ENCODE measurements at regions not wholly inside any gene's neighbourhood (a gene's known extent, or its start where the extent isn't known, plus 50 kb on each side); places are given as distances from the start of the nearest gene placed in this dataset.

- no peaks in the 10 kb centered on the region for H3K4me1 ChIP-seq (ENCODE audit: control insufficient read depth in 1 of 2, insufficient read depth in 2 of 2, low read length in 2 of 2)
- RAD21 ChIA-PET (ENCODE audit: low non-redundant PET in 1 of 2, low total read pairs in 2 of 2, uncharacterized antibody in 2 of 2, unreplicated experiment in 2 of 2) = no interaction called here
- no peaks in the 10 kb centered on the region for H4K20me1 ChIP-seq (ENCODE audit: insufficient read depth)
- TF ChIP-seq JUND (IDR thresholded peaks at IDR 0.05) (no peak), ZBTB33 (IDR thresholded peaks at IDR 0.05; ENCODE audit: extremely low read depth, insufficient replicate concordance, low read length) (no peak), RAD21 (IDR thresholded peaks at IDR 0.05; ENCODE audit: low read depth) (no peak), SP1 (IDR thresholded peaks at IDR 0.05; ENCODE audit: low read depth) (no peak), EZH2 (IDR thresholded peaks at IDR 0.05) (no peak), ELF1 (IDR thresholded peaks at IDR 0.05; ENCODE audit: borderline replicate concordance, low read depth) (no peak), TCF7L2 (IDR thresholded peaks at IDR 0.05; ENCODE audit: borderline replicate concordance, extremely low read depth, insufficient read depth, insufficient read length) (no peak), EZH2phosphoT487 (IDR thresholded peaks at IDR 0.05; ENCODE audit: borderline replicate concordance) (no peak), SRF (IDR thresholded peaks at IDR 0.05; ENCODE audit: low read depth) (no peak), EGR1 (IDR thresholded peaks at IDR 0.05; ENCODE audit: low read depth) (no peak), SIN3A (IDR thresholded peaks at IDR 0.05; ENCODE audit: low read depth) (no peak), MAX (IDR thresholded peaks at IDR 0.05) (no peak)
- BruUV-seq (replicated peaks) = no TSS peak
- no peak overlapping the region for H3K9ac ChIP-seq (ENCODE audit: low read length)
- ATAC-seq (no peak), DNase-seq (ENCODE audit: low read depth, low spot score) (no peak)
- no peak overlapping the region for H3K4me2 ChIP-seq (ENCODE audit: low read length)
- no peaks in the 10 kb centered on the region for H3K9me2 ChIP-seq (ENCODE audit: insufficient read depth)
- H3K27me3 ChIP-seq (ENCODE audit: insufficient read depth, low read length) = peaks cover 8% of the 10 kb centered on the region
- no peak overlapping the region for H3K4me3 ChIP-seq (replicated peaks in 1 of 2; ENCODE audit: low read depth in 1 of 2, low read length in 2 of 2)
- CTCF ChIA-PET = no interaction called here
- intact Hi-C loops (cut with micrococcal nuclease) = loop anchor here (10.0 kb wide), 1 partner anchor 55 kb away; no protein-coding TSS in a partner anchor
- H3K9me3 ChIP-seq (ENCODE audit: control insufficient read depth in 1 of 2, insufficient read depth in 1 of 2, low read depth in 1 of 2, low read length in 2 of 2) = no peaks in the 10 kb centered on the region
- no peaks in the 10 kb centered on the region for H3K36me3 ChIP-seq (ENCODE audit: control insufficient read depth in 1 of 2, insufficient read depth in 2 of 2, low read length in 2 of 2)
- no peaks in the 10 kb centered on the region for H3K79me2 ChIP-seq (ENCODE audit: insufficient read depth, low read length)
- H3K27ac ChIP-seq (ENCODE audit: low read depth, low read length) = no peak overlapping the region
- POLR2A ChIA-PET = no interaction called here
- no peak overlapping the region for H2AFZ ChIP-seq (ENCODE audit: low read depth, low read length, poor library complexity, severe bottlenecking)
These were observed 72.0 kb upstream of the ADAMTS9 start for GRCh38 chr3:64759811-64760210.
